ENCODE measurements at regions not wholly inside any gene's neighbourhood (a gene's known extent, or its start where the extent isn't known, plus 50 kb on each side); places are given as distances from the start of the nearest gene placed in this dataset.

- no peak overlapping the region for H2AFZ ChIP-seq (ENCODE audit: low read length)
- no peaks in the 10 kb centered on the region for H4K20me1 ChIP-seq (ENCODE audit: insufficient read depth, low read length, poor library complexity, severe bottlenecking)
- H3K4me1 ChIP-seq (ENCODE audit: insufficient read depth, low read length, poor library complexity, severe bottlenecking): no peaks in the 10 kb centered on the region
- H3K4me2 ChIP-seq (ENCODE audit: low read depth, low read length, poor library complexity, severe bottlenecking): no peak overlapping the region
- no peaks in the 10 kb centered on the region for H3K79me2 ChIP-seq (ENCODE audit: insufficient read depth, low read length)
- no peak overlapping the region for H3K9ac ChIP-seq (ENCODE audit: low read depth, low read length, poor library complexity, severe bottlenecking)
- H3K36me3 ChIP-seq (ENCODE audit: insufficient read depth, low read length): no peaks in the 10 kb centered on the region
- TF ChIP-seq CTCF (conservative IDR thresholded peaks at IDR 0.05; ENCODE audit: low read length): no peak
- H3K4me3 ChIP-seq (ENCODE audit: low read length, poor library complexity, severe bottlenecking): no peak overlapping the region
- no peaks in the 10 kb centered on the region for H3F3A ChIP-seq (ENCODE audit: low read depth)
- H3K9me2 ChIP-seq (replicated peaks; ENCODE audit: low read depth, low read length): no peaks in the 10 kb centered on the region
- peaks cover 17% of the 10 kb centered on the region; the same call in 1 of the 2 replicates for H3K9me3 ChIP-seq (ENCODE audit: insufficient read depth, low read depth, low read length)
- H3K27me3 ChIP-seq (ENCODE audit: insufficient read depth, low read length, poor library complexity, severe bottlenecking): no peaks in the 10 kb centered on the region
Measured at GRCh38 chr10:130964771-130965170, 346.8 kb downstream of the TCERG1L start.

- H3K9ac ChIP-seq (ENCODE audit: low read depth, low read length, poor library complexity, severe bottlenecking): no peak overlapping the region
- H4K20me1 ChIP-seq (ENCODE audit: insufficient read depth, low read length, poor library complexity, severe bottlenecking): no peaks in the 10 kb centered on the region
- H3K4me1 ChIP-seq (ENCODE audit: insufficient read depth, low read length, poor library complexity, severe bottlenecking): no peaks in the 10 kb centered on the region
- H3K79me2 ChIP-seq (ENCODE audit: insufficient read depth, low read length): no peaks in the 10 kb centered on the region
- no peaks in the 10 kb centered on the region for H3K27me3 ChIP-seq (ENCODE audit: insufficient read depth, low read length, poor library complexity, severe bottlenecking)
- no peaks in the 10 kb centered on the region for H3K36me3 ChIP-seq (ENCODE audit: insufficient read depth, low read length)
- H3K9me3 ChIP-seq (ENCODE audit: insufficient read depth, low read depth, low read length): peaks cover 16% of the 10 kb centered on the region; the same call in 1 of the 2 replicates
- H2AFZ ChIP-seq (ENCODE audit: low read length): no peak overlapping the region
- no peak overlapping the region for H3K4me2 ChIP-seq (ENCODE audit: low read depth, low read length, poor library complexity, severe bottlenecking)
- no peaks in the 10 kb centered on the region for H3F3A ChIP-seq (ENCODE audit: low read depth)
- TF ChIP-seq CTCF (conservative IDR thresholded peaks at IDR 0.05; ENCODE audit: low read length) (no peak), EZH2phosphoT487 (IDR thresholded peaks at IDR 0.05; ENCODE audit: borderline replicate concordance) (no peak)
- no peak overlapping the region for H3K4me3 ChIP-seq (ENCODE audit: low read length, poor library complexity, severe bottlenecking)
- no peaks in the 10 kb centered on the region for H3K9me2 ChIP-seq (replicated peaks; ENCODE audit: low read depth, low read length)
Measured at GRCh38 chr10:130967161-130967560, 344.4 kb downstream of the TCERG1L start.

- H3K4me3 ChIP-seq (ENCODE audit: low read length, poor library complexity, severe bottlenecking): no peak overlapping the region
- H3K27me3 ChIP-seq (ENCODE audit: insufficient read depth, low read length, poor library complexity, severe bottlenecking): no peaks in the 10 kb centered on the region
- H2AFZ ChIP-seq (ENCODE audit: low read length): no peak overlapping the region
- H3K9me2 ChIP-seq (replicated peaks; ENCODE audit: low read depth, low read length): no peaks in the 10 kb centered on the region
- no peaks in the 10 kb centered on the region for H3F3A ChIP-seq (ENCODE audit: low read depth)
- no peak for TF ChIP-seq EZH2phosphoT487 (IDR thresholded peaks at IDR 0.05; ENCODE audit: borderline replicate concordance)
- no peak for TF ChIP-seq CTCF (conservative IDR thresholded peaks at IDR 0.05; ENCODE audit: low read length)
- H3K4me2 ChIP-seq (ENCODE audit: low read depth, low read length, poor library complexity, severe bottlenecking): no peak overlapping the region
- H4K20me1 ChIP-seq (ENCODE audit: insufficient read depth, low read length, poor library complexity, severe bottlenecking): no peaks in the 10 kb centered on the region
- H3K79me2 ChIP-seq (ENCODE audit: insufficient read depth, low read length): no peaks in the 10 kb centered on the region
- H3K36me3 ChIP-seq (ENCODE audit: insufficient read depth, low read length): no peaks in the 10 kb centered on the region
- no peaks in the 10 kb centered on the region for H3K4me1 ChIP-seq (ENCODE audit: insufficient read depth, low read length, poor library complexity, severe bottlenecking)
- peaks cover 11% of the 10 kb centered on the region; the same call in 1 of the 2 replicates for H3K9me3 ChIP-seq (ENCODE audit: insufficient read depth, low read depth, low read length)
- no peak overlapping the region for H3K9ac ChIP-seq (ENCODE audit: low read depth, low read length, poor library complexity, severe bottlenecking)
Measured at GRCh38 chr10:130967784-130968183, 343.7 kb downstream of the TCERG1L start.
